ENCODE measurements at regions not wholly inside any gene's neighbourhood (a gene's known extent, or its start where the extent isn't known, plus 50 kb on each side); places are given as distances from the start of the nearest gene placed in this dataset.
"Not testable (repeated sequence)": the region's sequence is repeated elsewhere in the genome, so short reads cannot be mapped to it uniquely, and the experiment has no call there.

GRCh38 chr4:23533859-23534258 lies 356.0 kb downstream of the PPARGC1A start:
- DNase-seq (ENCODE audit: low read depth) = no peak

GRCh38 chr4:23516716-23517115 lies 373.1 kb downstream of the PPARGC1A start:
- DNase-seq (ENCODE audit: low read depth) = no peak

GRCh38 chr4:23504083-23504482 lies 385.8 kb downstream of the PPARGC1A start:
- DNase-seq (ENCODE audit: low read depth) = no peak

- no peak for DNase-seq (ENCODE audit: low read depth)
Observed at GRCh38 chr4:23500894-23501449, 388.9 kb downstream of the PPARGC1A start.

GRCh38 chr4:23485801-23486200 lies 404.0 kb downstream of the PPARGC1A start:
- no peak for DNase-seq (ENCODE audit: low read depth)

GRCh38 chr4:23484689-23485088 lies 405.2 kb downstream of the PPARGC1A start:
- DNase-seq (ENCODE audit: low read depth) = no peak

- no peak for DNase-seq (ENCODE audit: low read depth)
Observed at GRCh38 chr4:23483320-23483960, 406.4 kb downstream of the PPARGC1A start.

GRCh38 chr4:23481566-23481965 lies 408.3 kb downstream of the PPARGC1A start:
- no peak for DNase-seq (ENCODE audit: low read depth)

GRCh38 chr4:23477905-23478304 lies 411.9 kb downstream of the PPARGC1A start:
- DNase-seq (ENCODE audit: low read depth) = no peak

GRCh38 chr4:23476515-23477090 lies 413.2 kb downstream of the PPARGC1A start:
- no peak for DNase-seq (ENCODE audit: low read depth)

GRCh38 chr4:23463071-23463470 lies 426.8 kb downstream of the PPARGC1A start:
- no peak for DNase-seq (ENCODE audit: low read depth)

GRCh38 chr4:23458054-23458453 lies 431.8 kb downstream of the PPARGC1A start:
- DNase-seq (ENCODE audit: low read depth) = no peak

- no peak for DNase-seq (ENCODE audit: low read depth)
Observed at GRCh38 chr4:23456864-23457263, 433.0 kb downstream of the PPARGC1A start.

- no peak for DNase-seq (ENCODE audit: low read depth)
Observed at GRCh38 chr4:23455456-23456158, 434.2 kb downstream of the PPARGC1A start.

- no peak for DNase-seq (ENCODE audit: low read depth)
Observed at GRCh38 chr4:23441530-23442069, 448.2 kb downstream of the PPARGC1A start.

GRCh38 chr4:23438764-23439163 lies 451.1 kb downstream of the PPARGC1A start:
- no peak for DNase-seq (ENCODE audit: low read depth)

- DNase-seq (ENCODE audit: low read depth) = no peak
Observed at GRCh38 chr4:23429497-23429896, 460.4 kb downstream of the PPARGC1A start.

- no peak for DNase-seq (ENCODE audit: low read depth)
Observed at GRCh38 chr4:23425570-23425969, 464.3 kb downstream of the PPARGC1A start.

- DNase-seq (ENCODE audit: low read depth) = no peak
Observed at GRCh38 chr4:23423540-23423939, 466.3 kb downstream of the PPARGC1A start.

- no peak for DNase-seq (ENCODE audit: low read depth)
Observed at GRCh38 chr4:23422878-23423277, 467.0 kb downstream of the PPARGC1A start.

GRCh38 chr4:23413631-23414030 lies 476.2 kb downstream of the PPARGC1A start:
- no peak for DNase-seq (ENCODE audit: low read depth)

GRCh38 chr4:23412701-23413100 lies 477.1 kb downstream of the PPARGC1A start:
- DNase-seq (ENCODE audit: low read depth) = no peak

- DNase-seq (ENCODE audit: low read depth) = not testable (repeated sequence)
Observed at GRCh38 chr4:23408913-23409312, 480.9 kb downstream of the PPARGC1A start.

Measured in activated T-cell treated with anti-CD3 and anti-CD28 coated beads for 24 hours (primary cell).